Motor neuron (in vitro differentiated cells): ENCODE measurements at regions not wholly inside any gene's neighbourhood (a gene's known extent, or its start where the extent isn't known, plus 50 kb on each side); places are given as distances from the start of the nearest gene placed in this dataset.
A peak's percentile ranks its signal among the peaks of the same experiment; 100 is the strongest.

Experiments
- ATAC-seq, 8 experiments: fragments of 200-7000 bp; cut with Tn5 transposase; replicated peaks in 6 of 8; 2 replicates each; pipeline ENCODE4 v1.8.0; 2021; ENCODE audit warnings: mild to moderate bottlenecking in 8 of 8, moderate library complexity in 8 of 8
- H3K27ac ChIP-seq, 2 donors: fragments of 250-450 bp; sonication (Bioruptor Pico); 2 replicates each; pipeline ENCODE4 v1.9.0; 2021; ENCODE audit warnings: antibody characterized with exemption in 2 of 2, mild to moderate bottlenecking in 2 of 2, moderate library complexity in 1 of 2
- H3K4me1 ChIP-seq, 2 donors: fragments of 250-450 bp; sonication (Bioruptor Pico); replicated peaks in 1 of 2; 2 replicates each; pipeline ENCODE4 v1.6.1; 2021; ENCODE audit warnings: antibody characterized with exemption in 2 of 2, mild to moderate bottlenecking in 2 of 2, moderate library complexity in 1 of 2
- H3K4me3 ChIP-seq, 5 donors: fragments of 250-450 bp; sonication (Bioruptor Pico); 2 replicates each; pipeline ENCODE4 v1.9.0; 2021; ENCODE audit warnings: antibody characterized with exemption in 5 of 5, mild to moderate bottlenecking in 5 of 5, moderate library complexity in 4 of 5
- WGBS, 10 experiments: fragments of 450-650 bp; shearing (Covaris generic); methylation state at CpG; one replicate each; pipeline ENCODE4 v1.0.0; 2022; 5-methylcytosine and 5-hydroxymethylcytosine counted together
- in situ Hi-C, 9 experiments: fragments of 400-800 bp; cut with MboI; loops; one replicate each; pipeline ENCODE4 v1.15.0; 2021; ENCODE audit warnings: low sequenced_read_pairs in 9 of 9, low pct_unique_long_range_greater_than_20kb in 2 of 9; ENCODE audit not compliant: unreplicated experiment in 9 of 9

GRCh38 chr3:117200962-117201361 is 491.4 kb downstream of the TUSC7 start:
- ATAC-seq, result no peak
- WGBS, 10 experiments, result 8 to 100% (median 83%) methylated on average over 1 to 2 of the region's 2 CpGs; no CpG with 5 or more reads in 3 of the 10 experiments
- no peak overlapping the region for H3K4me3 ChIP-seq
- peaks cover 11 to 23% of the 10 kb centered on the region in 2 donors for H3K4me1 ChIP-seq
- in situ Hi-C loops, result no loop called here
- no peak overlapping the region for H3K27ac ChIP-seq

GRCh38 chr3:117201901-117202774 is 492.6 kb downstream of the TUSC7 start:
- Histone ChIP-seq H3K27ac (no peak overlapping the region), H3K4me1 (peaks cover 11 to 23% of the 10 kb centered on the region in 2 donors), H3K4me3 (no peak overlapping the region)
- ATAC-seq, result peak in 6 of 8 experiments; percentile 22 to 91 (median 79)
- in situ Hi-C loops, result no loop called here
- 5 to 75% (median 47%) methylated on average over 1 to 4 of the region's 5 CpGs; no CpG with 5 or more reads in 1 of the 10 experiments for WGBS, 10 experiments

GRCh38 chr3:117217355-117217754 is 507.8 kb downstream of the TUSC7 start:
- no peak for ATAC-seq
- no peak overlapping the region for H3K27ac ChIP-seq
- in situ Hi-C loops, result no loop called here
- H3K4me1 ChIP-seq, result peaks cover 3 to 10% of the 10 kb centered on the region in 2 donors
- H3K4me3 ChIP-seq, result no peak overlapping the region
- WGBS, 10 experiments, result 6 to 100% (median 88%) methylated on average over 1 to 3 of the region's 3 CpGs

GRCh38 chr3:117217760-117218316 is 508.3 kb downstream of the TUSC7 start:
- 21 to 94% (median 77%) methylated on average over 2 to 4 of the region's 5 CpGs; no CpG with 5 or more reads in 1 of the 10 experiments for WGBS, 10 experiments
- H3K27ac ChIP-seq, result no peak overlapping the region

GRCh38 chr3:117218641-117219048 is 509.1 kb downstream of the TUSC7 start:
- in situ Hi-C loops, result no loop called here
- H3K4me1 ChIP-seq, result peaks cover 3 to 10% of the 10 kb centered on the region in 2 donors
- ATAC-seq, result no peak
- 6 to 80% (median 64%) methylated on average over 1 to 3 of the region's 3 CpGs; no CpG with 5 or more reads in 1 of the 10 experiments for WGBS, 10 experiments
- H3K4me3 ChIP-seq, result no peak overlapping the region
- H3K27ac ChIP-seq, result no peak overlapping the region

More at GRCh38 chr3:117217760-117218316, 508.3 kb downstream of the TUSC7 start:
- peaks cover 3 to 10% of the 10 kb centered on the region in 2 donors for H3K4me1 ChIP-seq
- ATAC-seq, result no peak
- in situ Hi-C loops, result no loop called here
- no peak overlapping the region for H3K4me3 ChIP-seq

GRCh38 chr3:117219296-117219695 is 509.7 kb downstream of the TUSC7 start:
- WGBS, 10 experiments, result 0 to 100% (median 78%) methylated on average over 1 to 2 of the region's 2 CpGs
- Histone ChIP-seq H3K27ac (no peak overlapping the region), H3K4me1 (peaks cover 3 to 10% of the 10 kb centered on the region in 2 donors), H3K4me3 (no peak overlapping the region)
- ATAC-seq, result peak in 1 of 8 experiments; percentile 42
- in situ Hi-C loops, result no loop called here

- Histone ChIP-seq H3K27ac (no peak overlapping the region), H3K4me1 (peaks cover 18 to 23% of the 10 kb centered on the region in 2 donors), H3K4me3 (no peak overlapping the region)
- in situ Hi-C loops, result no loop called here
- 0 to 92% (median 14%) methylated on average over 1 to 2 of the region's 2 CpGs; no CpG with 5 or more reads in 3 of the 10 experiments for WGBS, 10 experiments
- ATAC-seq, result peak in 1 of 8 experiments; percentile 58
Measured at GRCh38 chr3:117226932-117227331, 517.4 kb downstream of the TUSC7 start.

GRCh38 chr3:117228466-117228865 is 518.9 kb downstream of the TUSC7 start:
- in situ Hi-C loops, result no loop called here
- no peak overlapping the region for H3K27ac ChIP-seq
- H3K4me3 ChIP-seq, result no peak overlapping the region
- 0 to 100% (median 83%) methylated on average over 1 of the region's 1 CpG; no CpG with 5 or more reads in 3 of the 10 experiments for WGBS, 10 experiments
- H3K4me1 ChIP-seq, result peaks cover 18 to 27% of the 10 kb centered on the region in 2 donors
- ATAC-seq, result peak in 4 of 8 experiments; percentile 23 to 36 (median 29)

- Histone ChIP-seq H3K27ac (no peak overlapping the region), H3K4me1 (peaks cover 31 to 41% of the 10 kb centered on the region in 2 donors), H3K4me3 (no peak overlapping the region)
- no peak for ATAC-seq
- in situ Hi-C loops, result no loop called here
- 50 to 100% (median 81%) methylated on average over 2 of the region's 2 CpGs; no CpG with 5 or more reads in 4 of the 10 experiments for WGBS, 10 experiments
Measured at GRCh38 chr3:117230924-117231323, 521.3 kb downstream of the TUSC7 start.

- Histone ChIP-seq H3K27ac (no peak overlapping the region), H3K4me1 (peaks cover 13 to 25% of the 10 kb centered on the region in 2 donors), H3K4me3 (no peak overlapping the region)
- ATAC-seq, result peak in 5 of 8 experiments; percentile 68 to 87 (median 74)
- WGBS, 10 experiments, result 0 to 11% (median 0%) methylated on average over 1 of the region's 1 CpG; no CpG with 5 or more reads in 3 of the 10 experiments
- in situ Hi-C loops, result no loop called here
Measured at GRCh38 chr3:117234331-117234730, 524.8 kb downstream of the TUSC7 start.

- no peak overlapping the region for H3K27ac ChIP-seq
- WGBS, 10 experiments, result 25 to 100% (median 100%) methylated on average over 1 of the region's 1 CpG; no CpG with 5 or more reads in 6 of the 10 experiments
- in situ Hi-C loops, result no loop called here
- no peak overlapping the region for H3K4me3 ChIP-seq
- peak in 3 of 8 experiments; percentile 32 to 85 (median 50) for ATAC-seq
- H3K4me1 ChIP-seq, result peaks cover 13 to 27% of the 10 kb centered on the region in 2 donors
Measured at GRCh38 chr3:117235304-117235703, 525.7 kb downstream of the TUSC7 start.

GRCh38 chr3:117238806-117239205 is 529.2 kb downstream of the TUSC7 start:
- in situ Hi-C loops, result no loop called here
- Histone ChIP-seq H3K4me3 (no peak overlapping the region), H3K4me1 (peaks cover 15 to 21% of the 10 kb centered on the region in 2 donors), H3K27ac (no peak overlapping the region)
- peak in 5 of 8 experiments; percentile 47 to 94 (median 73) for ATAC-seq
- WGBS, 10 experiments, result 60 to 100% (median 95%) methylated on average over 1 to 3 of the region's 3 CpGs; no CpG with 5 or more reads in 7 of the 10 experiments

- in situ Hi-C loops, result no loop called here
- WGBS, 10 experiments, result 0 to 93% (median 68%) methylated on average over 1 to 2 of the region's 2 CpGs; no CpG with 5 or more reads in 4 of the 10 experiments
- peak in 2 of 8 experiments; percentile 33 to 70 for ATAC-seq
- H3K27ac ChIP-seq, result no peak overlapping the region
- H3K4me3 ChIP-seq, result no peak overlapping the region
- H3K4me1 ChIP-seq, result peaks cover 9 to 12% of the 10 kb centered on the region in 2 donors
Measured at GRCh38 chr3:117243657-117244056, 534.1 kb downstream of the TUSC7 start.
